GM10266 (cell line): ENCODE measurements at regions not wholly inside any gene's neighbourhood (a gene's known extent, or its start where the extent isn't known, plus 50 kb on each side); places are given as distances from the start of the nearest gene placed in this dataset.

ENCODE experiments used
- DNase-seq: peaks from one replicate; pipeline ENCODE4 v3.0.0; 2012; ENCODE audit errors: extremely low spot score
- TF ChIP-seq, protein P1 (sequence below): IDR thresholded peaks from 2 replicates; pipeline ENCODE4 v1.5.1; 2012; ENCODE audit warnings: mild to moderate bottlenecking, low read depth; ENCODE audit not compliant: control insufficient read depth, insufficient read depth; ENCODE audit errors: missing control alignments

DNA sequence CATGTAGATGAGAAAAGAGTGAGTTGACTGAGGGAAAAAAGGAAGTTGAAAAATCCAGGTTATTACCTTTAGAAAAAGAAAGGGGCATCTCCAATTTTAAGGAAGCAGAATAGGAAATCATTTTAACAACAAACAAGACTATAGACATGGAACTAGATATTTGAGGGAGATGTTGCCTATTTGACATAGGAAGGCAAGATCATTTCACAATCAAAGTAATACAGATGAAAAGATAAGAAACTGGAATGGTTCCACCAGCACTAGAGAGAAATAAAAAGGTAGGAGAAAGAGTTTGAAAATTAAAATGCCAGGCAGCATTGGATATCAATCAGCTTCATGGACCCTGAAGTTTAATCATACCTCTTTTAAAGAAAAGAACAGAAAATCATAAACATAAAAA lies 881.0 kb upstream of the MGAT4C start:
- no peak for DNase-seq
- TF ChIP-seq, protein P1, sequence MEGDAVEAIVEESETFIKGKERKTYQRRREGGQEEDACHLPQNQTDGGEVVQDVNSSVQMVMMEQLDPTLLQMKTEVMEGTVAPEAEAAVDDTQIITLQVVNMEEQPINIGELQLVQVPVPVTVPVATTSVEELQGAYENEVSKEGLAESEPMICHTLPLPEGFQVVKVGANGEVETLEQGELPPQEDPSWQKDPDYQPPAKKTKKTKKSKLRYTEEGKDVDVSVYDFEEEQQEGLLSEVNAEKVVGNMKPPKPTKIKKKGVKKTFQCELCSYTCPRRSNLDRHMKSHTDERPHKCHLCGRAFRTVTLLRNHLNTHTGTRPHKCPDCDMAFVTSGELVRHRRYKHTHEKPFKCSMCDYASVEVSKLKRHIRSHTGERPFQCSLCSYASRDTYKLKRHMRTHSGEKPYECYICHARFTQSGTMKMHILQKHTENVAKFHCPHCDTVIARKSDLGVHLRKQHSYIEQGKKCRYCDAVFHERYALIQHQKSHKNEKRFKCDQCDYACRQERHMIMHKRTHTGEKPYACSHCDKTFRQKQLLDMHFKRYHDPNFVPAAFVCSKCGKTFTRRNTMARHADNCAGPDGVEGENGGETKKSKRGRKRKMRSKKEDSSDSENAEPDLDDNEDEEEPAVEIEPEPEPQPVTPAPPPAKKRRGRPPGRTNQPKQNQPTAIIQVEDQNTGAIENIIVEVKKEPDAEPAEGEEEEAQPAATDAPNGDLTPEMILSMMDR = no peak

GRCh38 chr12:87136330-87136976 lies 880.3 kb upstream of the MGAT4C start:
- no peak for DNase-seq
- TF ChIP-seq, protein P1 = no peak

GRCh38 chr12:87127272-87127671 lies 871.1 kb upstream of the MGAT4C start:
- DNase-seq = no peak

GRCh38 chr12:87121896-87122295 lies 865.7 kb upstream of the MGAT4C start:
- no peak for DNase-seq
- TF ChIP-seq, protein P1 = no peak

More at GRCh38 chr12:87127272-87127671, 871.1 kb upstream of the MGAT4C start:
- TF ChIP-seq, protein P1 = no peak

DNA sequence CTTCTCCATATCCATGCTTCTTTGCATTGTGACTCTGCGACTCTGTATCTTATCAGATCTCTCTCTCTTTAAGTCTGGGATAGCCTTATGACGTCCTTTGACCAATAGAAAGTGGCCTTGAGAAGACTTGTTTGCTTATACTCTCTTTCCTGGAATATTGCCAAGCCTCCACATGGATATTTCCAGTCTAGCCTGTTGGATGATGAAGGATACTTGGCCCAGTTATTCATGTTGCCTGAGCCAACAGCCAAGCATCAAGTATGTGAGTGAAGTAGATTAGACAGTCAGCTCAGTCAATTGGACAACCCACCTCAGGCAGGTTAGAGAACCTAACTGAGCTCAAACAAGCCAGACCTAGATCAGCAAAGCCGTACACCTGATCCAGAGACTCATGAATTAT lies 864.2 kb upstream of the MGAT4C start:
- TF ChIP-seq, protein P1 = no peak
- DNase-seq = no peak

DNA sequence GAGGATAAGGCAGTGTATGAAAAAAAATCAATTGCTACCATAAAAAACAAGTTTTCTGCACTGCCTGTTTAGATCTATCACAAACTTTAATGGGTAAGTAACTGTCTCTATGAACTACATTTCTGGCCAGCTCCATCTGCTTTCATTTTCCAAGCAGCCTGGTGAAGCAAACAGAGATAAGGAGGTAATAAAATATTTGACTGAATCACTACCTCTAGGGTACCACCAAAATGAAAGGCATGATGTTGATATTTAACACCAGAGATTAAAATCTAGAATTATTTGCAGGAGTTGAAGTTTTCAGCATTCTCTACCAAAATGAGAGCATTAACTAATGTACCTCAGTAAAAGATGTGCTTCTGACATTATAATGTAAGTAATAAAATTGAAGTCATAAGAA lies 863.5 kb upstream of the MGAT4C start:
- TF ChIP-seq, protein P1 = no peak

DNA sequence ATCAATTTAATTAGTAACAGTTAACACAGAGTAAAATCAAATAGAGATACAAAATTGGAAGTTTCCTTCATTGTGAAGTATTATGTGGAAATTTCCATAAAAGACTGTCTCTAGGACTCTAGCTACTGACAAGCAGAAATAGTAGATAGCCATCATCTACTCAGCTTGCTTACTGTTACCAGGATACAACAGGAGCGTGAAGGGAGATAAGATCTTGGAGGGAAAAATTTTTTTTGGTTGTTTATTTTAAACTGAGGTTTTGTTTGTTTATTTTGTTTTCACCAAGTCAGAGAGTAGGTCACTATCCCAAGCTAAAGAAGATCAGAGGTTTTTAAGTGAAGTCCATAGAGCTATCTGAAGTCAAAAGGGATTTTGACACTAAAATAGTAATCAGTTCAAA lies 861.3 kb upstream of the MGAT4C start:
- no peak for DNase-seq
- TF ChIP-seq, protein P1 = no peak

More for the DNA sequence above, 863.5 kb upstream of the MGAT4C start:
- DNase-seq = no peak
